Transverse colon (tissue), 4 donors: ENCODE measurements at regions not wholly inside any gene's neighbourhood (a gene's known extent, or its start where the extent isn't known, plus 50 kb on each side); places are given as distances from the start of the nearest gene placed in this dataset.

Source experiments
- EP300 ChIP-seq: sonication (generic); formaldehyde crosslinking; IDR thresholded peaks from one replicate; pipeline ENCODE4 v1.6.1; 2017; ENCODE audit warnings: antibody characterized with exemption, low read depth
- POLR2A ChIP-seq: fragments of 450-650 bp; IDR thresholded peaks from one replicate; pipeline ENCODE4 v1.6.1; 2016; ENCODE audit warnings: antibody characterized with exemption, mild to moderate bottlenecking, moderate library complexity
- POLR2AphosphoS5 ChIP-seq, 3 donors: sonication (generic); formaldehyde crosslinking; IDR thresholded peaks; one replicate each; pipeline ENCODE4 v1.6.1; 2016; ENCODE audit warnings: antibody characterized with exemption in 3 of 3
- TF ChIP-seq, protein P1 (sequence below), 5 experiments: fragments of 200-600 bp in 3 of 5; fragments of 450-650 bp in 2 of 5; sonication (generic) in 3 of 5; IDR thresholded peaks; 1 replicate in 2 of 5; 2 replicates in 3 of 5; pipeline ENCODE4 v1.5.1; 2016 to 2017; ENCODE audit warnings: antibody characterized with exemption in 5 of 5, inconsistent platforms in 3 of 5, mild to moderate bottlenecking in 2 of 5, moderate library complexity in 1 of 5

- TF ChIP-seq, protein P1, sequence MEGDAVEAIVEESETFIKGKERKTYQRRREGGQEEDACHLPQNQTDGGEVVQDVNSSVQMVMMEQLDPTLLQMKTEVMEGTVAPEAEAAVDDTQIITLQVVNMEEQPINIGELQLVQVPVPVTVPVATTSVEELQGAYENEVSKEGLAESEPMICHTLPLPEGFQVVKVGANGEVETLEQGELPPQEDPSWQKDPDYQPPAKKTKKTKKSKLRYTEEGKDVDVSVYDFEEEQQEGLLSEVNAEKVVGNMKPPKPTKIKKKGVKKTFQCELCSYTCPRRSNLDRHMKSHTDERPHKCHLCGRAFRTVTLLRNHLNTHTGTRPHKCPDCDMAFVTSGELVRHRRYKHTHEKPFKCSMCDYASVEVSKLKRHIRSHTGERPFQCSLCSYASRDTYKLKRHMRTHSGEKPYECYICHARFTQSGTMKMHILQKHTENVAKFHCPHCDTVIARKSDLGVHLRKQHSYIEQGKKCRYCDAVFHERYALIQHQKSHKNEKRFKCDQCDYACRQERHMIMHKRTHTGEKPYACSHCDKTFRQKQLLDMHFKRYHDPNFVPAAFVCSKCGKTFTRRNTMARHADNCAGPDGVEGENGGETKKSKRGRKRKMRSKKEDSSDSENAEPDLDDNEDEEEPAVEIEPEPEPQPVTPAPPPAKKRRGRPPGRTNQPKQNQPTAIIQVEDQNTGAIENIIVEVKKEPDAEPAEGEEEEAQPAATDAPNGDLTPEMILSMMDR (IDR thresholded peaks at IDR 0.05) = no peak
- TF ChIP-seq EP300 (no peak), POLR2A (no peak), POLR2AphosphoS5 (IDR thresholded peaks at IDR 0.05) (no peak)
Measured at GRCh38 chr12:73947326-73948026, 590.2 kb upstream of the ATXN7L3B start.
